GM19395 (cell line): ENCODE measurements at regions not wholly inside any gene's neighbourhood (a gene's known extent, or its start where the extent isn't known, plus 50 kb on each side); places are given as distances from the start of the nearest gene placed in this dataset.
A peak's percentile ranks its signal among the peaks of the same experiment; 100 is the strongest.

Experiments
- ATAC-seq: cut with Tn5 transposase; IDR thresholded peaks from one replicate; pipeline ENCODE4 v1.9.1; 2021; ENCODE audit warnings: mild to moderate bottlenecking, moderate library complexity; ENCODE audit not compliant: unreplicated experiment

DNA sequence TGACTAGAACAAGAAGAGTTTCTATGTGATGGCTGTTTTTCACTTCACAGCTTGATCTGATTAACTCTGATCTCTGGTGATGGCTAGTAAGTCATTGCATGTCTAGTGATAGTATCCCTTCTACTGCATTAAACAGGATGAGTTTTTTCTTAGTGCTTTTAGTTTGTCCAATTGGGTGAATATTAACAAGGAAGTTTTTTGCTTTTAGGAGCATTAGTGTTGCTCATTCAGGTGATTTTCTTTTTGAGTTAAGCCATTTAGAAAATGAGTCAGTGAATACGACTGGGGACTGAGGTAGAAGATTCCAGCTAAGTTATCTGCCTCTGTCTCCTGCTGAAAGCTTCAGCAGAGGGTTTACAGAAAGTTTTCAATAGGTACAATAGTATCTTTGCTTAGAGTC is 306.7 kb downstream of the PIK3C3 start:
- ATAC-seq, result no peak

DNA sequence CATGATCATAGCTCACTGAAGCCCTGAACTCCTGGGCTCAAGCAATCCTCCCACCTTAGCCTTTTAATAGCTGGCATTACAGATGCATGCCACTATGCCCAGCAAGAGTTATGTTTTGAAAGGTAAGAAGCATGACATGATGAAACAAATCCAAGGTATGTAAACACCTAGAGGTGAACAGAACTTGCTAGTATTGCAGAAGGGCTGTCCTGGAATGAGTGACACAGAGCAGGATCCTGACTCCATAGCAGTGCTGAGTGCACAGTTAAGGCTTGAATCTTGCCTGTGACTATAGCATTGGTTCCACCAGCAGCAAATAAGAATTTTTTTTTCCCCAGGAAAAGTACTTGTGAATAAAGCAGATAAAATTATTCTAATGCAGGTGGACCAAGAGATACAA is 309.5 kb downstream of the PIK3C3 start:
- ATAC-seq, result no peak

DNA sequence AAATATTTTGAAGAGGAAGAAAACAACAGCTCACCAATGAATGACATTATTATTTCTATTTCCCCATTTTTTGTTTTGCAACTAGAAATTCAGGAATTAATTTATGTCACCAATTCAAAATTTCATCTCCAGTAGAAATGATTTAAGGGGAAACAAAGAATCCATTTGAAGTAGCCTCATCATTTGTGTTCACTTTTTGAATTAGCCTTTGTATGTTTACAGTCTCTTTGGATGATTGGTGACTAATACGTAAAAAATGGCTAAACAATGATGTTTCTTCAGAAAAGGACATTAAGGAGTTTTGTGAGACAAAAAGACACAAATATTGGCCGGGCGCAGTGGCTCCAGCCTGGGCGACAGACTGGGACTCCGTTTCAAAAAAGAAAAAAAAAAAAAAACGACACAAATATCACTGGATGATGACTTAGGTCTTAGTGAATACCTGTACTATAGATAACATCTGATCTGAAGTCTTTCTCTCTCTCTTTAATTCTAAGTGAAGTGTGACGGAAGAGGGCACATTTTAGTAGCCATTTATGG is 313.2 kb downstream of the PIK3C3 start:
- ATAC-seq, result no peak

DNA sequence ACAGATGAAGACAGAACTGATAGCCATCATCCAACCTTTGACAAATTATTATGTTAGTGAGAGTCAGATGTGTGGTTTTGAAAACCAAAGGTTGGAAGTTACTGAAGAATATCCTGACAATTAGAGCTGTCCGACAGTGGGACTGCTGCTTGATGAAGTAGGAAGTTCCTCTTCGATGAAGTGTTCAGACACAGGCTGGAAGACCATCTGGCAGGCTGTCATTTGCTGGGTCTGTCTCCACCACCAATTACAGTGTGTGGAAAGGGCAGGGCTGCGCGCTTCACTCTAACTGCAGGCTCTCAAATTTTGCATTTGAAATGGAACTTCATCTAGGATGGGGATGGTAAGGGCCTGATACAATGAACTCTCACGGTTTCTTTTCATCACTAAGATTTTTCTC is 313.8 kb downstream of the PIK3C3 start:
- no peak for ATAC-seq

DNA sequence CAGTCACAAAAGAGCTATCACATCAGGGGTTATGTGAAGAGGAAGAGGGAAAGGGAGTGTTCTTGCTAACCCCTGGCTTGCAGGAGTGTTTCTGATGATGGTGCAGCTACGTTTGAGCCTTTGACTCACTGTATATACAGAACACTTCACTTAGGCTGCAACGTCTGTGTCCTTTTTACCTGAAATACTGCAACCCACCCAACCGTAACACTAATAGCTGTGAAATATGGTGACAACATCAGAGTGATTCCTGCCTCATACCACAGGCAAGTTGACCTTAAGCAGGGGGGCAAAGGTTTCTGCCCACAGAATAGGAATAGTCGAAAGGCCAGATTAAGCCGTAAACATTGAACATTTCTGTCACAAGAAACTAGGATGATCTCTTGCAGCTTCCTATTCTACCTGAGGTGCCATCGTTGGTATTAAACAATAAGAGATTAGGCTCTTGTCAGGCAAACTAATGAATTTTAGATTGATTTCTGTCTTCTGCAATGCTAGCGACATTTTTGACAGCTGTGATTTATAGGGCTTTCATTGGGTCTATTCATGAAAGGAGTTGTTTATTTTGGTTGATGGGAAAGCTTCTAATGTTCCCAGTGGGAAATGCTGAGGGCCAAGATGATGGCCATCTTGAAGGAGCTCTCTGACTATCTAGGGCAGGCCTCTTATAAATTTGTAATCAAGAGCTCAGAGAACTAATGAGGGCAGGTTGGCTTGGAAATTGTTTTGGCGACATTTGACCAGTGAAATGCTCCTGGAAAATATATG is 316.8 kb downstream of the PIK3C3 start:
- no peak for ATAC-seq

DNA sequence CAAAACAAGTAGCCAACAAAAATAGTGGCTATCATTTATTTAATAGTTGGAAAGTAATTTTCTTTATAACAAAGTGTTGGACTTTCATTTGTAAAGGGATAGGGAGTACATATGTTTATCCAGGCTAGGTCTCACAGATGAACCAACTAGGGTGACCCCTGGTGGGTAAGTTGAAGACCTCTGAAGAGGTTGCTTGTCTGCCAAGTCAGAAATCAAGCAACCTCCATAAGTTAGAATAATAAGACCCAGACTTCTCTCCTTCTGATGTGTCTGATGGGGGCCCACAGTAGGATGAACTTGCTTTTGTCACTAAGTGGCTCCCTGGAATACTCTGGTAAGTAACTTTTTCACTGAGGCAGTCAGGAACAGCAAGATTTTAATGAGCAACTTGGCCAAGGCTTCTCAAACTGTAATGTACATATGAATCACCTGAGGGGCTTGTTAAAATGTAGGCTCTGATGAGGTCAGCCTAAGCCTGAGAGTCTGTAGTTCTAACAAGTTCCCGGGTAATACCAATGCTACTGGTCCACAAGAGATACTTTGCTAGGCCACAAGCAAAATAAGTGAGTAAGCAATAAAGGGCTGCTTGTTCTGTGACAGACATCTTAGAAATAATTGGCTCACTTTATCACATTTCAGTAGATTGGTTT is 319.6 kb downstream of the PIK3C3 start:
- ATAC-seq, result peak; percentile 51

GRCh38 chr18:42275138-42275535 is 320.1 kb downstream of the PIK3C3 start:
- no peak for ATAC-seq

DNA sequence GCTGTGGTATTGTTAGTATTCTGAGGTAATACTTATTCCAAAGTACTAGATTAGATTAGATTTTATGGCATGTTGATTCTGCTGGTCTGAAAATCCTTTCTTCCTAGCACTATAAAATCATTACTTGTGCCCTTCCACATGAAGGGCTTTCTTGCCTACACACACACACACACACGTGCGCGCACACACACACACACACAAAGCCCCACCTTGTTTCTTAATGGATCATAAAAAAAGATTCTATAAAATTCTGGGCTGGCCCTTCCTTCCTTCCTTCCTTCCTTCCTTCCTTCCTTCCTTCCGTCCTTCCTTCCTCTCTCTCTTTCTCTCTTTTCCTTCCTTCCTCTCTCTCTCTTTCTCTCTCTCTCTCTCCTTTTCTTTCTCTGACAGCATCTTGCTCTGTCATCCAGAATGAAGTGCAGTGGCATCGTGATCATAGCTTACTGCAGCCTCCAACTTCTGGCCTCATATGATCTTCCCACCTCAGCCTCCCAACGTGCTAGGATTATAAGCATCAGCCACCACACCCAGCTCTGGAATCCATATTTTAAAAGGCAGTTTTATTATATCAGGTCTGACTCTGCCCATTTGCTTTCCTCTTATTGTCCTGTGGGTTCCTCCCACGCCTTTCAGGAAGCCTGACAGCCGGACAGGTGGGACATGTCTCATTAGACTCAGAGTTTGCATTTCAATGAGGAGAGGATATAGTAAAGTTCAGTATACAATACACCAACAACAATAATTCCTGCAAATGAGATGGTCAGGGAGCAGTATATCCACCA is 321.1 kb downstream of the PIK3C3 start:
- no peak for ATAC-seq

- no peak for ATAC-seq
These were observed 326.1 kb downstream of the PIK3C3 start for GRCh38 chr18:42281124-42281523.

- no peak for ATAC-seq
These were observed 326.8 kb downstream of the PIK3C3 start for GRCh38 chr18:42281851-42282250.

DNA sequence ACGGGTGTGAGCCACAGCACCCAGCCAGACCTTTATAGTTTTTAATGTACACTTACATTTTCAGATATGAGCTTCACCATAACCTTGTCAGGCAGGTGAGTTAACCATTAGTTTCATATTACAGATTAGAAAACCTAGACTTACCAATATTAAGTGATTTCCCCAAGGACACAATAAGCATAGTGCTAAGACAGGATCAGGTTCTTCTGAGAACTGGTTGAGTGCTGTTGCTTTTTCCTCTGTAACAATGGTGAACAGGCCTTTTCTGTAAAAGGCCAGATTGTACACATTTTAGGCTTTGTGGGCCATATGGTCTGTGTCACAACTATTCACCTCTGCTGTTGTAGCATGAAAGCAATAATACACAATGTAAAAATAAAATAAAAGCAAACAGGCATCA is 332.0 kb downstream of the PIK3C3 start:
- ATAC-seq, result no peak

- no peak for ATAC-seq
These were observed 333.1 kb downstream of the PIK3C3 start for GRCh38 chr18:42288129-42288528.

DNA sequence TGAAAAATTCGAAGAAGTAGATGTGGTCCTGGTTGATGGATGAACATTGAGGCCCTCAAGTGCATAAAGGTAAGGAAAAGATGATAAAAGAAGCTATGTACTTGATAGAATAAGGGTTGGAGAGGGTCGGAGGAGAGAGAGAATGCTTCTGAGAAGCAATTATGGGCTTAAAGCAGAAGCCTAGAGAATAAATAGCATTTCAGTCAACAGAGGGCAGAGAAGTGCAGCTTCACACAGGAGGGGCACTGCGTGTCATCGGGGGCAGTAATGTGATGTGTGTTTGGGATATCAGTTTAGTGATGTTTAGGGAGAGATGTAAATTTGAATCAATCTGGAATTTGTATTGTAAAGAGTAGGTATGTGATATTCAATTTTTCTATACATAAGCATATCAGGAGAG is 334.5 kb downstream of the PIK3C3 start:
- ATAC-seq, result no peak

DNA sequence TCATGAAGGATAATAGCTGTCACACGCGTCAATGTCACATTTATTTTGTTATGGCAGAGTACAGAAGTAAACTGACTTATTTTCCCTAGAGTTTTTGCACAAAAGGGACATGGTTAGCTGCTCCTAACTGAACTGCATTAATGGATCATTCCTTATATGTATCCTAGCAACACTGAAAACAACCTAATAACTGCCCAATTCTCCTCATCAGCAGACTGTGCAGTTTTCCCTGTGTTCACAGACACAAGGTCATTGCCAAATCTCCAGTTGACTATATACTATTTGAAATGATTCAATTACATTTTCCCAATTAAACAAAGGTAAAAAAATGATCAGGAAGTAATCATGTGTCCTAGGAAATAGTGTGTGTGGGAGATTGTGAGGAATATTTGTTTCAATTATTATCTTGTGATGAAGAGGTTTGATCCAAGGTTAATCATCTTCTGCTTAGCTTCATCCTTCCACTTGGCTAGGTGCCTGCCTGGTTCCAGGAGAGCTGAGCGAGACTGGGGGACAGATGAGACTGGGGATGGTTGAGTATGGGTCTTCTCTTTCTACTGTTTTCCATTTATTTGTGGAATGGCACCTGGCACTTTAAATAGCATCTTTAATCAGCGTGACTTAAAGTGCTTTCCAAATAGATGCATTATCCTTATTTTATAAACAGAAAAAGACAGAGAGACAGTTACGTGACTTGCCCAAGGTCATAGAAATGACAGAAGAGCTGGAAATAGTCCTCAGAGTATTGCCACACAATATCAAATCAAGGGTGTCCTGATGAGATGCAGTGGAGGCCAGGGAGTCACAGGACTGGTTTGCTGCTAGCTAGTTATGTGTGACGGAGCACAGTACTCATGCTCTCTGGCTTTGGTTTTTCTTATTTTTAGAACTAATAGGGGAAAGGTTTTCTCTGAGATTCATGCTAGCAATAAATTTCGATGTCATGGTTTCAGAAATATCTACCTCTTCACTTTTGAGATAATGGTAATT is 335.6 kb downstream of the PIK3C3 start:
- no peak for ATAC-seq

GRCh38 chr18:42292654-42293053 is 337.6 kb downstream of the PIK3C3 start:
- ATAC-seq, result no peak

DNA sequence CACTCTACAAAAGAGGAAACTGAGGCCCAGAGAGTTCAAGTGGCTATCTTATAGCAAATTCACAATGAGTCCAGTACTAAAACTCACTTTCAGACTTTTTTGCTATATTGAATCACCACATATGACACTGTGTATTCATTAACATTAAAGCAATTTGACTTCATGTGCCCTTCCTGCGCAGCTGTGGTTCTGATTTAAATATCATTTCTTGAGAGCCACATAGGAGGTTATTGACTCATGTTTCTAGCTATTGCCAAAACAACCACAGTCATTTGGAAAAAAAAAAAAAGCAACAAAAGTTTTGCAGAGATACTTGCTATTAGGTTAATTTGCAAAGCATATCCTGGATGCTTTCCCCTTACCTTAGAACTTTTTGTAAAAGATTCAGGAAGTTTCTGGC is 341.2 kb downstream of the PIK3C3 start:
- no peak for ATAC-seq

DNA sequence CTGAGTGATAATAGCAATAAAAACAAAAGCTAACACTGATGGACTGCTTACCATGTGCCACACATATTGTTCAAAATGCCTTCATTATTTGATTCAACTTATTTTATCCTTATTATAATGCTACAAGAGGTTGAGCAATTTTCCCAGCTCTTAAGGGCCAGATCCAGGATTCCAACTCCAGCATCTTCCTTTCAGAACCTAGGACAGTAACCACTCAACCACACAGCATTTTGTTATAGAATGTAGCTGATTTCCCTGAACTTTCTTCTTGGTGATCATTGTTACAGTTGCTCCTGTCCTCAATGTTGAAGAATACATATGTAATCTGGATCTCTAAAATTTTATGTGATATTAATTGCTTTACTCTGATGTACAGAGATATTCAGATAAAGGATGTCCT is 341.7 kb downstream of the PIK3C3 start:
- ATAC-seq, result no peak

- ATAC-seq, result peak; percentile 97
These were observed 344.0 kb downstream of the PIK3C3 start for GRCh38 chr18:42298759-42299675.

- ATAC-seq, result no peak
These were observed 351.0 kb downstream of the PIK3C3 start for GRCh38 chr18:42305869-42306593.
